Esophagus muscularis mucosa (tissue), 3 donors: ENCODE measurements at regions not wholly inside any gene's neighbourhood (a gene's known extent, or its start where the extent isn't known, plus 50 kb on each side); places are given as distances from the start of the nearest gene placed in this dataset.

Source experiments
- CTCF ChIP-seq, 3 experiments: fragments of 200-600 bp in 2 of 3; fragments of 450-650 bp in 1 of 3; sonication (generic) in 2 of 3; IDR thresholded peaks; one replicate each; pipeline ENCODE4 v1.5.1; 2017 to 2019; ENCODE audit warnings: antibody characterized with exemption in 3 of 3, mild to moderate bottlenecking in 2 of 3, moderate library complexity in 1 of 3
- POLR2AphosphoS5 ChIP-seq, 2 donors: sonication (generic); formaldehyde crosslinking; IDR thresholded peaks; one replicate each; pipeline ENCODE4 v1.6.1; 2017; ENCODE audit warnings: antibody characterized with exemption in 2 of 2

- TF ChIP-seq CTCF (IDR thresholded peaks at IDR 0.05) (no peak), POLR2AphosphoS5 (IDR thresholded peaks at IDR 0.05) (no peak)
Observed at GRCh38 chr2:23002234-23002633, 382.7 kb upstream of the KLHL29 start.
